GM12875 (cell line): ENCODE measurements at regions not wholly inside any gene's neighbourhood (a gene's known extent, or its start where the extent isn't known, plus 50 kb on each side); places are given as distances from the start of the nearest gene placed in this dataset.

Source experiments
- H3K4me3 ChIP-seq: one replicate; pipeline ENCODE4 v1.5.1; 2011; ENCODE audit warnings: low read depth, low read length, control low read depth
- CTCF ChIP-seq: IDR thresholded peaks from 2 replicates; pipeline ENCODE4 v1.5.1; 2011; ENCODE audit warnings: low read depth, mild to moderate bottlenecking, control low read depth, inconsistent platforms, low read length, moderate library complexity, borderline replicate concordance; ENCODE audit not compliant: insufficient read depth

GRCh38 chr10:58973235-58973595 is 203.2 kb upstream of the PHYHIPL start:
- no peak for TF ChIP-seq CTCF
- H3K4me3 ChIP-seq, result no peak overlapping the region

- TF ChIP-seq CTCF, result no peak
Observed at GRCh38 chr10:58976254-58976653, 200.2 kb upstream of the PHYHIPL start.

GRCh38 chr10:58979711-58980110 is 196.7 kb upstream of the PHYHIPL start:
- TF ChIP-seq CTCF, result no peak
- H3K4me3 ChIP-seq, result no peak overlapping the region

More at GRCh38 chr10:58976254-58976653, 200.2 kb upstream of the PHYHIPL start:
- no peak overlapping the region for H3K4me3 ChIP-seq

- no peak overlapping the region for H3K4me3 ChIP-seq
- TF ChIP-seq CTCF, result no peak
Observed at GRCh38 chr10:58980826-58981415, 195.5 kb upstream of the PHYHIPL start.

GRCh38 chr10:58981846-58982245 is 194.6 kb upstream of the PHYHIPL start:
- no peak for TF ChIP-seq CTCF
- H3K4me3 ChIP-seq, result no peak overlapping the region

GRCh38 chr10:58982470-58983239 is 193.8 kb upstream of the PHYHIPL start:
- TF ChIP-seq CTCF, result no peak
- H3K4me3 ChIP-seq, result no peak overlapping the region

- TF ChIP-seq CTCF, result no peak
- H3K4me3 ChIP-seq, result no peak overlapping the region
Observed at GRCh38 chr10:58985216-58985615, 191.2 kb upstream of the PHYHIPL start.
